ENCODE measurements at regions not wholly inside any gene's neighbourhood (a gene's known extent, or its start where the extent isn't known, plus 50 kb on each side); places are given as distances from the start of the nearest gene placed in this dataset.

DNA sequence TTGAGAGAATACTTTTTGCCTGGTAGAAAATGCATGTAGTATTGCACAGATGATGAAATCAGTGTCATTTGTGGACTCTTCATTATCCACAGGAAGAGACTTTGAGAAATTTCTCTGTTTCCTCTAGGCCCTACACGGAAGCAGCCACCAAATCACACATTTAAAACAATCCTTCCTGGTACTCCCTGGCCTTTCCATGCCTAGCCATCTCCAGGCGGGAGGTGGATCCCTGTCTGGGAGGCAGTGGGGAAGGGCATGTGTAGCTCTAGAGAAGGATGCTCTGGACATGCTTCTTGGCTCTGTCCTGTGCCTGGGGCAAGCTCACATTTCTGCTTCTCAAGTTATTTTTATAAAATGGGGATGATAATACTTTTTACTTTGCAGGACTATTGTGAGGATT lies 114.1 kb downstream of the ADAMTS15 start:
- TF ChIP-seq, protein P1, sequence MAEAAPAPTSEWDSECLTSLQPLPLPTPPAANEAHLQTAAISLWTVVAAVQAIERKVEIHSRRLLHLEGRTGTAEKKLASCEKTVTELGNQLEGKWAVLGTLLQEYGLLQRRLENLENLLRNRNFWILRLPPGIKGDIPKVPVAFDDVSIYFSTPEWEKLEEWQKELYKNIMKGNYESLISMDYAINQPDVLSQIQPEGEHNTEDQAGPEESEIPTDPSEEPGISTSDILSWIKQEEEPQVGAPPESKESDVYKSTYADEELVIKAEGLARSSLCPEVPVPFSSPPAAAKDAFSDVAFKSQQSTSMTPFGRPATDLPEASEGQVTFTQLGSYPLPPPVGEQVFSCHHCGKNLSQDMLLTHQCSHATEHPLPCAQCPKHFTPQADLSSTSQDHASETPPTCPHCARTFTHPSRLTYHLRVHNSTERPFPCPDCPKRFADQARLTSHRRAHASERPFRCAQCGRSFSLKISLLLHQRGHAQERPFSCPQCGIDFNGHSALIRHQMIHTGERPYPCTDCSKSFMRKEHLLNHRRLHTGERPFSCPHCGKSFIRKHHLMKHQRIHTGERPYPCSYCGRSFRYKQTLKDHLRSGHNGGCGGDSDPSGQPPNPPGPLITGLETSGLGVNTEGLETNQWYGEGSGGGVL (tag by site-specific recombination; IDR thresholded peaks at IDR 0.05) = no peak
- TF ChIP-seq, protein P2, sequence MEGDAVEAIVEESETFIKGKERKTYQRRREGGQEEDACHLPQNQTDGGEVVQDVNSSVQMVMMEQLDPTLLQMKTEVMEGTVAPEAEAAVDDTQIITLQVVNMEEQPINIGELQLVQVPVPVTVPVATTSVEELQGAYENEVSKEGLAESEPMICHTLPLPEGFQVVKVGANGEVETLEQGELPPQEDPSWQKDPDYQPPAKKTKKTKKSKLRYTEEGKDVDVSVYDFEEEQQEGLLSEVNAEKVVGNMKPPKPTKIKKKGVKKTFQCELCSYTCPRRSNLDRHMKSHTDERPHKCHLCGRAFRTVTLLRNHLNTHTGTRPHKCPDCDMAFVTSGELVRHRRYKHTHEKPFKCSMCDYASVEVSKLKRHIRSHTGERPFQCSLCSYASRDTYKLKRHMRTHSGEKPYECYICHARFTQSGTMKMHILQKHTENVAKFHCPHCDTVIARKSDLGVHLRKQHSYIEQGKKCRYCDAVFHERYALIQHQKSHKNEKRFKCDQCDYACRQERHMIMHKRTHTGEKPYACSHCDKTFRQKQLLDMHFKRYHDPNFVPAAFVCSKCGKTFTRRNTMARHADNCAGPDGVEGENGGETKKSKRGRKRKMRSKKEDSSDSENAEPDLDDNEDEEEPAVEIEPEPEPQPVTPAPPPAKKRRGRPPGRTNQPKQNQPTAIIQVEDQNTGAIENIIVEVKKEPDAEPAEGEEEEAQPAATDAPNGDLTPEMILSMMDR (tag by site-specific recombination; IDR thresholded peaks at IDR 0.05) = no peak
- TF ChIP-seq MYNN (tag by site-specific recombination; IDR thresholded peaks at IDR 0.05; ENCODE audit: borderline replicate concordance) (no peak), ZNF561 (tag by site-specific recombination; IDR thresholded peaks at IDR 0.05; ENCODE audit: borderline replicate concordance) (no peak), SP2 (tag by site-specific recombination; IDR thresholded peaks at IDR 0.05) (no peak), ZBTB7A (tag by site-specific recombination; IDR thresholded peaks at IDR 0.05; ENCODE audit: low read depth) (no peak), ZBTB20 (tag by site-specific recombination; IDR thresholded peaks at IDR 0.05) (no peak), ZNF335 (tag by site-specific recombination; conservative IDR thresholded peaks at IDR 0.05) (no peak)
- TF ChIP-seq, protein P3, sequence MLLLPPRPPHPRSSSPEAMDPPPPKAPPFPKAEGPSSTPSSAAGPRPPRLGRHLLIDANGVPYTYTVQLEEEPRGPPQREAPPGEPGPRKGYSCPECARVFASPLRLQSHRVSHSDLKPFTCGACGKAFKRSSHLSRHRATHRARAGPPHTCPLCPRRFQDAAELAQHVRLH (tag by site-specific recombination; IDR thresholded peaks at IDR 0.05) = no peak
